ENCODE measurements at regions not wholly inside any gene's neighbourhood (a gene's known extent, or its start where the extent isn't known, plus 50 kb on each side); places are given as distances from the start of the nearest gene placed in this dataset.

DNA sequence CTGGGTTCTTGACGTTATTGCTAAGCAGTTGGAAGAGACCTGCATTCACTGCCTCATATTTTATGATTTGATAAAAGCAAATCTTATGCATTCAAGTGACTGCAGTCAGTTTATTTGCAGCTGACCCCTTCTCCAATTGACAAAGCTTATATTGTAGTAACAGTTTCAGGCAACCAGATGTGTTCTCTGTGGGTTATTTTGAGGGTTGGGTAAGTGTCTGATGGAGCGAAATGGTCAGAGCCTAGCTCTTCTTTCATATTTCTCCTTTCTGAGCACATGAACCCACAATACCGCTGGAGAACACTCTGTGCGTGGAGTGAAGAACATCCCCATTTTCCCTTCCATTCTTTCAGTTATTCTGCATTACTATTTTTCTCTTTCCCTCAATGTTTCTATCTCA, 125.8 kb upstream of the KCNH8 start:
- DNase-seq, result no peak
- Histone ChIP-seq H3K4me1 (ENCODE audit: control insufficient read depth in 1 of 2, insufficient read depth in 2 of 2, low read length in 2 of 2) (no peaks in the 10 kb centered on the region), H3K27ac (ENCODE audit: low read depth in 1 of 2, low read length in 2 of 2) (no peak overlapping the region), H3K27me3 (ENCODE audit: control insufficient read depth in 2 of 2, insufficient read depth in 2 of 2, low read length in 2 of 2) (no peaks in the 10 kb centered on the region), H4K20me1 (ENCODE audit: insufficient read depth, low read length) (no peaks in the 10 kb centered on the region), H3K4me3 (replicated peaks in 1 of 3; ENCODE audit: low read depth in 2 of 3, low read length in 3 of 3) (no peak overlapping the region), H3K79me2 (ENCODE audit: insufficient read depth, low read length) (no peaks in the 10 kb centered on the region), H2AFZ (ENCODE audit: insufficient read depth, low read depth, low read length, poor library complexity, severe bottlenecking) (no peak overlapping the region), H3K36me3 (replicated peaks in 1 of 2; ENCODE audit: control insufficient read depth in 1 of 2, insufficient read depth in 2 of 2, low read length in 2 of 2) (no peaks in the 10 kb centered on the region), H3K9me3 (replicated peaks in 1 of 2; ENCODE audit: control insufficient read depth in 1 of 2, insufficient read depth in 1 of 2, low read length in 2 of 2) (no peaks in the 10 kb centered on the region), H3K4me2 (replicated peaks; ENCODE audit: extremely low read depth, low read length, poor library complexity, severe bottlenecking) (no peak overlapping the region), H3K9ac (ENCODE audit: insufficient read depth, low read length, poor library complexity, severe bottlenecking) (no peak overlapping the region)
- Mint-ChIP-seq H3K36me3 (no peaks in the 10 kb centered on the region), H3K9me3 (peaks cover 0 to 2% (median 0%) of the 10 kb centered on the region in 7 donors), H3K4me1 (no peaks in the 10 kb centered on the region), H3K27ac (no peak overlapping the region), H3K4me3 (no peak overlapping the region), H3K27me3 (ENCODE audit: low read depth in 3 of 3) (no peaks in the 10 kb centered on the region)
- 60% methylated on average over 2 of the region's 4 CpGs for WGBS (ENCODE audit: insufficient coverage)
- intact Hi-C loops (cut with micrococcal nuclease), result no loop called here
- TF ChIP-seq CTCF (IDR thresholded peaks at IDR 0.05), result no peak

- Mint-ChIP-seq H3K27me3 (ENCODE audit: low read depth in 3 of 3) (no peaks in the 10 kb centered on the region), H3K4me1 (no peaks in the 10 kb centered on the region), H3K27ac (no peak overlapping the region), H3K36me3 (no peaks in the 10 kb centered on the region), H3K9me3 (peaks cover 0 to 3% (median 0%) of the 10 kb centered on the region in 7 donors), H3K4me3 (no peak overlapping the region)
- no peak overlapping the region for H3K4me3 ChIP-seq (replicated peaks in 1 of 3; ENCODE audit: low read depth in 2 of 3, low read length in 3 of 3)
- no peaks in the 10 kb centered on the region for H3K79me2 ChIP-seq (ENCODE audit: insufficient read depth, low read length)
- no peaks in the 10 kb centered on the region for H3K36me3 ChIP-seq (replicated peaks in 1 of 2; ENCODE audit: control insufficient read depth in 1 of 2, insufficient read depth in 2 of 2, low read length in 2 of 2)
- no peak for TF ChIP-seq CTCF (IDR thresholded peaks at IDR 0.05)
- H3K9me3 ChIP-seq (replicated peaks in 1 of 2; ENCODE audit: control insufficient read depth in 1 of 2, insufficient read depth in 1 of 2, low read length in 2 of 2), result no peaks in the 10 kb centered on the region
- no peak overlapping the region for H3K4me2 ChIP-seq (replicated peaks; ENCODE audit: extremely low read depth, low read length, poor library complexity, severe bottlenecking)
- H2AFZ ChIP-seq (ENCODE audit: insufficient read depth, low read depth, low read length, poor library complexity, severe bottlenecking), result no peak overlapping the region
- intact Hi-C loops (cut with micrococcal nuclease), result no loop called here
- no peaks in the 10 kb centered on the region for H3K27me3 ChIP-seq (ENCODE audit: control insufficient read depth in 2 of 2, insufficient read depth in 2 of 2, low read length in 2 of 2)
- H3K4me1 ChIP-seq (ENCODE audit: control insufficient read depth in 1 of 2, insufficient read depth in 2 of 2, low read length in 2 of 2), result no peaks in the 10 kb centered on the region
- no peak for DNase-seq
- no peak overlapping the region for H3K27ac ChIP-seq (ENCODE audit: low read depth in 1 of 2, low read length in 2 of 2)
- H4K20me1 ChIP-seq (ENCODE audit: insufficient read depth, low read length), result no peaks in the 10 kb centered on the region
- H3K9ac ChIP-seq (ENCODE audit: insufficient read depth, low read length, poor library complexity, severe bottlenecking), result no peak overlapping the region
- no CpG with 5 or more reads among the region's 2 CpGs for WGBS (ENCODE audit: insufficient coverage)
These were observed 131.5 kb upstream of the KCNH8 start for GRCh38 chr3:19016851-19017250.
